A673 (cell line): ENCODE measurements at regions not wholly inside any gene's neighbourhood (a gene's known extent, or its start where the extent isn't known, plus 50 kb on each side); places are given as distances from the start of the nearest gene placed in this dataset.

Source experiments
- BruUV-seq: library from RNA; stranded (reverse); fragments of 400-500 nt; replicated peaks from 2 replicates; lab custom pipeline; 2021; lab: Mats Ljungman, UMichigan
- CTCF ChIA-PET: fragments of 300-600 bp; sonication (Branson Sonifier 250); formaldehyde crosslinking; loops from one replicate; lab custom pipeline; 2022; ENCODE audit warnings: antibody characterized with exemption; lab: Charles Lee
- POLR2A ChIA-PET: fragments of 300-600 bp; sonication (Branson Sonifier 250); formaldehyde crosslinking; loops from one replicate; lab custom pipeline; 2022; ENCODE audit warnings: antibody characterized with exemption; ENCODE audit not compliant: low non-redundant PET; lab: Charles Lee
- DNase-seq: peaks from one replicate; pipeline ENCODE4 v3.0.0-alpha.2; 2015; ENCODE audit warnings: low spot score
- H3K27ac ChIP-seq: fragments of 200-600 bp; sonication (generic); 2 replicates; pipeline ENCODE4 v1.5.1; 2016; ENCODE audit warnings: mixed run types, low read depth, mild to moderate bottlenecking, mixed read lengths, antibody characterized with exemption, low read length; ENCODE audit not compliant: poor library complexity, severe bottlenecking
- H3K27me3 ChIP-seq: fragments of 200-600 bp; sonication (generic); replicated peaks from 2 replicates; pipeline ENCODE4 v1.6.1; 2017; ENCODE audit warnings: mixed run types, low read depth, mild to moderate bottlenecking, mixed read lengths, antibody characterized with exemption, low read length; ENCODE audit not compliant: insufficient read depth, poor library complexity
- H3K36me3 ChIP-seq: fragments of 200-600 bp; sonication (generic); 2 replicates; pipeline ENCODE4 v1.6.1; 2016; ENCODE audit warnings: mixed run types, mild to moderate bottlenecking, mixed read lengths, antibody characterized with exemption, low read length; ENCODE audit not compliant: insufficient read depth, poor library complexity, severe bottlenecking
- H3K4me1 ChIP-seq: fragments of 200-600 bp; sonication (generic); 2 replicates; pipeline ENCODE4 v1.6.1; 2017; ENCODE audit warnings: mixed run types, mild to moderate bottlenecking, mixed read lengths, antibody characterized with exemption, low read length; ENCODE audit not compliant: insufficient read depth, poor library complexity, severe bottlenecking
- H3K4me3 ChIP-seq: fragments of 200-600 bp; sonication (generic); 2 replicates; pipeline ENCODE4 v1.5.1; 2016; ENCODE audit warnings: low read depth, mixed run types, mild to moderate bottlenecking, mixed read lengths, low read length; ENCODE audit not compliant: poor library complexity, severe bottlenecking
- H3K9me3 ChIP-seq: fragments of 200-600 bp; sonication (generic); 2 replicates; pipeline ENCODE4 v1.6.1; 2016; ENCODE audit warnings: mixed run types, low read depth, mild to moderate bottlenecking, mixed read lengths, antibody characterized with exemption, low read length; ENCODE audit not compliant: poor library complexity, severe bottlenecking
- CTCF ChIP-seq: fragments of 300-800, 200-600 bp; sonication (generic); conservative IDR thresholded peaks from 2 replicates; pipeline ENCODE4 v1.5.1; 2017; ENCODE audit warnings: low read depth, mild to moderate bottlenecking, antibody characterized with exemption, low read length, moderate library complexity, mixed read lengths
- EZH2 ChIP-seq: fragments of 200-600 bp; sonication (generic); IDR thresholded peaks from 2 replicates; pipeline ENCODE4 v1.6.1; 2017; ENCODE audit warnings: borderline replicate concordance, low read depth, mild to moderate bottlenecking, mixed read lengths, antibody characterized with exemption, low read length; ENCODE audit not compliant: poor library complexity, severe bottlenecking
- intact Hi-C: fragments of 100-400 bp; cut with micrococcal nuclease; formaldehyde crosslinking; loops from one replicate; pipeline ENCODE4 v1.10.0; 2022; ENCODE audit not compliant: unreplicated experiment

- Histone ChIP-seq H3K27me3 (no peaks in the 10 kb centered on the region), H3K4me3 (no peak overlapping the region), H3K4me1 (no peaks in the 10 kb centered on the region), H3K27ac (no peak overlapping the region), H3K9me3 (no peaks in the 10 kb centered on the region), H3K36me3 (no peaks in the 10 kb centered on the region)
- POLR2A ChIA-PET, result no interaction called here
- TF ChIP-seq EZH2, result no peak
- TF ChIP-seq CTCF, result no peak
- no peak for DNase-seq
- intact Hi-C loops, result no loop called here
- CTCF ChIA-PET, result interaction anchor here (0.5 kb wide), 1 partner anchor 48 kb away, joined by 3 read pairs; no protein-coding TSS in a partner anchor
- no TSS peak for BruUV-seq
Observed at GRCh38 chr5:61966997-61967396, 339.0 kb upstream of the KIF2A start.

GRCh38 chr5:61967681-61968080 lies 338.3 kb upstream of the KIF2A start:
- CTCF ChIA-PET, result no interaction called here
- Histone ChIP-seq H3K36me3 (no peaks in the 10 kb centered on the region), H3K9me3 (no peaks in the 10 kb centered on the region), H3K4me3 (no peak overlapping the region), H3K27me3 (no peaks in the 10 kb centered on the region), H3K4me1 (no peaks in the 10 kb centered on the region), H3K27ac (no peak overlapping the region)
- POLR2A ChIA-PET, result no interaction called here
- BruUV-seq, result no TSS peak
- DNase-seq, result no peak
- intact Hi-C loops, result no loop called here
- no peak for TF ChIP-seq EZH2
- no peak for TF ChIP-seq CTCF

GRCh38 chr5:61969347-61969746 lies 336.7 kb upstream of the KIF2A start:
- Histone ChIP-seq H3K27me3 (no peaks in the 10 kb centered on the region), H3K36me3 (no peaks in the 10 kb centered on the region), H3K4me1 (no peaks in the 10 kb centered on the region), H3K27ac (no peak overlapping the region), H3K4me3 (no peak overlapping the region), H3K9me3 (no peaks in the 10 kb centered on the region)
- no peak for TF ChIP-seq CTCF
- no peak for TF ChIP-seq EZH2
- no TSS peak for BruUV-seq
- DNase-seq, result peak; percentile 42
- POLR2A ChIA-PET, result no interaction called here
- intact Hi-C loops, result no loop called here
- CTCF ChIA-PET, result no interaction called here
